Motor neuron (in vitro differentiated cells): ENCODE measurements at regions not wholly inside any gene's neighbourhood (a gene's known extent, or its start where the extent isn't known, plus 50 kb on each side); places are given as distances from the start of the nearest gene placed in this dataset.
"Not testable (repeated sequence)": the region's sequence is repeated elsewhere in the genome, so short reads cannot be mapped to it uniquely, and the experiment has no call there.

Experiments used
- ATAC-seq, 8 experiments: fragments of 200-7000 bp; cut with Tn5 transposase; replicated peaks in 6 of 8; 2 replicates each; pipeline ENCODE4 v1.8.0; 2021; ENCODE audit warnings: mild to moderate bottlenecking in 8 of 8, moderate library complexity in 8 of 8
- H3K27ac ChIP-seq, 2 donors: fragments of 250-450 bp; sonication (Bioruptor Pico); 2 replicates each; pipeline ENCODE4 v1.9.0; 2021; ENCODE audit warnings: antibody characterized with exemption in 2 of 2, mild to moderate bottlenecking in 2 of 2, moderate library complexity in 1 of 2
- H3K4me1 ChIP-seq, 2 donors: fragments of 250-450 bp; sonication (Bioruptor Pico); replicated peaks in 1 of 2; 2 replicates each; pipeline ENCODE4 v1.6.1; 2021; ENCODE audit warnings: antibody characterized with exemption in 2 of 2, mild to moderate bottlenecking in 2 of 2, moderate library complexity in 1 of 2
- H3K4me3 ChIP-seq, 5 donors: fragments of 250-450 bp; sonication (Bioruptor Pico); 2 replicates each; pipeline ENCODE4 v1.9.0; 2021; ENCODE audit warnings: antibody characterized with exemption in 5 of 5, mild to moderate bottlenecking in 5 of 5, moderate library complexity in 4 of 5
- WGBS, 10 experiments: fragments of 450-650 bp; shearing (Covaris generic); methylation state at CpG; one replicate each; pipeline ENCODE4 v1.0.0; 2022; 5-methylcytosine and 5-hydroxymethylcytosine counted together
- in situ Hi-C, 9 experiments: fragments of 400-800 bp; cut with MboI; loops; one replicate each; pipeline ENCODE4 v1.15.0; 2021; ENCODE audit warnings: low sequenced_read_pairs in 9 of 9, low pct_unique_long_range_greater_than_20kb in 2 of 9; ENCODE audit not compliant: unreplicated experiment in 9 of 9

GRCh38 chr17:53765609-53766008 lies 57.1 kb upstream of the KIF2B start:
- Histone ChIP-seq H3K4me3 (no peak overlapping the region), H3K27ac (no peak overlapping the region), H3K4me1 (no peaks in the 10 kb centered on the region)
- in situ Hi-C loops = no loop called here
- WGBS, 10 experiments = 0 to 100% (median 64%) methylated on average over 1 of the region's 1 CpG; no CpG with 5 or more reads in 3 of the 10 experiments
- ATAC-seq = no peak

GRCh38 chr17:53765129-53765528 lies 57.6 kb upstream of the KIF2B start:
- ATAC-seq = peak in 2 of 8 experiments; percentile 43 to 50
- Histone ChIP-seq H3K27ac (no peak overlapping the region), H3K4me1 (no peaks in the 10 kb centered on the region), H3K4me3 (no peak overlapping the region)
- in situ Hi-C loops = no loop called here
- WGBS, 10 experiments = 0 to 100% (median 80%) methylated on average over 1 to 2 of the region's 2 CpGs; no CpG with 5 or more reads in 3 of the 10 experiments

- no peak for ATAC-seq
- 83 to 100% (median 96%) methylated on average over 1 to 10 of the region's 22 CpGs; no CpG with 5 or more reads in 4 of the 10 experiments for WGBS, 10 experiments
- no peak overlapping the region for H3K27ac ChIP-seq
- H3K4me3 ChIP-seq = no peak overlapping the region
- in situ Hi-C loops = no loop called here
- H3K4me1 ChIP-seq = peaks cover 0 to 3% of the 10 kb centered on the region in 2 donors
These were observed 65.2 kb upstream of the KIF2B start for GRCh38 chr17:53757559-53757958.

- H3K4me1 ChIP-seq, ATAC-seq, H3K4me3 ChIP-seq, in situ Hi-C loops, H3K27ac ChIP-seq: not testable (repeated sequence)
- WGBS, 10 experiments = 87 to 100% (median 100%) methylated on average over 2 to 3 of the region's 20 CpGs; no CpG with 5 or more reads in 7 of the 10 experiments
These were observed 65.6 kb upstream of the KIF2B start for GRCh38 chr17:53757116-53757515.

- Histone ChIP-seq H3K4me3 (no peak overlapping the region), H3K4me1 (peaks cover 0 to 16% of the 10 kb centered on the region in 2 donors), H3K27ac (no peak overlapping the region)
- 83 to 88% (median 85%) methylated on average over 1 of the region's 1 CpG; no CpG with 5 or more reads in 6 of the 10 experiments for WGBS, 10 experiments
- in situ Hi-C loops = no loop called here
- ATAC-seq = peak in 7 of 8 experiments; percentile 57 to 84 (median 65)
These were observed 73.5 kb upstream of the KIF2B start for GRCh38 chr17:53749178-53749577.

GRCh38 chr17:53748159-53748820 lies 74.4 kb upstream of the KIF2B start:
- in situ Hi-C loops, H3K4me3 ChIP-seq, ATAC-seq, H3K27ac ChIP-seq: not testable (repeated sequence)
- 26 to 100% (median 64%) methylated on average over 1 to 8 of the region's 11 CpGs; no CpG with 5 or more reads in 3 of the 10 experiments for WGBS, 10 experiments
- H3K4me1 ChIP-seq = peaks cover 0 to 13% of the 10 kb centered on the region in 2 donors

- in situ Hi-C loops = no loop called here
These were observed 82.4 kb upstream of the KIF2B start for GRCh38 chr17:53740312-53740711.

GRCh38 chr17:53736516-53737240 lies 86.0 kb upstream of the KIF2B start:
- in situ Hi-C loops = no loop called here
- no peak for ATAC-seq
- Histone ChIP-seq H3K4me1 (no peaks in the 10 kb centered on the region), H3K4me3 (no peak overlapping the region), H3K27ac (no peak overlapping the region)
- 3 to 100% (median 60%) methylated on average over 1 to 5 of the region's 5 CpGs; no CpG with 5 or more reads in 3 of the 10 experiments for WGBS, 10 experiments

More at GRCh38 chr17:53740312-53740711, 82.4 kb upstream of the KIF2B start:
- Histone ChIP-seq H3K4me3 (no peak overlapping the region), H3K4me1 (no peaks in the 10 kb centered on the region), H3K27ac (no peak overlapping the region)
- ATAC-seq = no peak
- WGBS, 10 experiments = 25 to 100% (median 83%) methylated on average over 1 of the region's 1 CpG; no CpG with 5 or more reads in 1 of the 10 experiments

GRCh38 chr17:53724726-53725125 lies 98.0 kb upstream of the KIF2B start:
- H3K4me1 ChIP-seq = no peaks in the 10 kb centered on the region
- H3K27ac ChIP-seq = no peak overlapping the region
- ATAC-seq = no peak
- in situ Hi-C loops = no loop called here
- H3K4me3 ChIP-seq = no peak overlapping the region
- WGBS, 10 experiments = 20 to 100% (median 80%) methylated on average over 1 of the region's 1 CpG; no CpG with 5 or more reads in 5 of the 10 experiments

GRCh38 chr17:53722407-53722806 lies 100.3 kb upstream of the KIF2B start:
- peak in 2 of 8 experiments; percentile 38 to 84 for ATAC-seq
- Histone ChIP-seq H3K4me3 (no peak overlapping the region), H3K4me1 (no peaks in the 10 kb centered on the region), H3K27ac (no peak overlapping the region)
- 0 to 80% (median 41%) methylated on average over 1 to 2 of the region's 2 CpGs; no CpG with 5 or more reads in 4 of the 10 experiments for WGBS, 10 experiments
- in situ Hi-C loops = no loop called here

GRCh38 chr17:53721101-53721500 lies 101.6 kb upstream of the KIF2B start:
- in situ Hi-C loops = no loop called here
- no peak overlapping the region for H3K27ac ChIP-seq

GRCh38 chr17:53719229-53719628 lies 103.5 kb upstream of the KIF2B start:
- Histone ChIP-seq H3K4me3 (no peak overlapping the region), H3K27ac (no peak overlapping the region), H3K4me1 (no peaks in the 10 kb centered on the region)
- no peak for ATAC-seq
- in situ Hi-C loops = no loop called here

More at GRCh38 chr17:53721101-53721500, 101.6 kb upstream of the KIF2B start:
- WGBS, 10 experiments = 0 to 80% (median 49%) methylated on average over 1 to 2 of the region's 2 CpGs
- no peaks in the 10 kb centered on the region for H3K4me1 ChIP-seq
- H3K4me3 ChIP-seq = no peak overlapping the region
- no peak for ATAC-seq

- no peak for ATAC-seq
- H3K4me1 ChIP-seq = no peaks in the 10 kb centered on the region
- in situ Hi-C loops = no loop called here
- H3K4me3 ChIP-seq = no peak overlapping the region
- H3K27ac ChIP-seq = no peak overlapping the region
- 0 to 100% (median 88%) methylated on average over 1 to 4 of the region's 4 CpGs for WGBS, 10 experiments
These were observed 115.2 kb upstream of the KIF2B start for GRCh38 chr17:53707566-53707965.
